NCI-H526 treated with DMSO at 0.1 percent for 48 hours (cell line): ENCODE measurements at regions not wholly inside any gene's neighbourhood (a gene's known extent, or its start where the extent isn't known, plus 50 kb on each side); places are given as distances from the start of the nearest gene placed in this dataset.
"Not testable (repeated sequence)": the region's sequence is repeated elsewhere in the genome, so short reads cannot be mapped to it uniquely, and the experiment has no call there.

Source experiments
- DNase-seq: peaks from one replicate; lab custom pipeline; 2025; lab: John Stamatoyannopoulos, UW

GRCh38 chr9:65418966-65419365, 134.0 kb upstream of the FOXD4L5 start:
- not testable (repeated sequence) for DNase-seq

GRCh38 chr9:65416948-65417347, 131.9 kb upstream of the FOXD4L5 start:
- DNase-seq = not testable (repeated sequence)

GRCh38 chr9:65414249-65414648, 129.2 kb upstream of the FOXD4L5 start:
- not testable (repeated sequence) for DNase-seq

GRCh38 chr9:65413371-65413770, 128.4 kb upstream of the FOXD4L5 start:
- DNase-seq = not testable (repeated sequence)

GRCh38 chr9:65411901-65412300, 126.9 kb upstream of the FOXD4L5 start:
- no peak for DNase-seq

- no peak for DNase-seq
These were observed 126.3 kb upstream of the FOXD4L5 start for GRCh38 chr9:65411336-65411735.

GRCh38 chr9:65410926-65411325, 125.9 kb upstream of the FOXD4L5 start:
- no peak for DNase-seq

- DNase-seq = no peak
These were observed 124.5 kb upstream of the FOXD4L5 start for GRCh38 chr9:65409471-65409980.

- DNase-seq = not testable (repeated sequence)
These were observed 123.8 kb upstream of the FOXD4L5 start for GRCh38 chr9:65408806-65409205.

- DNase-seq = not testable (repeated sequence)
These were observed 121.6 kb upstream of the FOXD4L5 start for GRCh38 chr9:65406625-65407024.

GRCh38 chr9:65405766-65406165, 120.8 kb upstream of the FOXD4L5 start:
- not testable (repeated sequence) for DNase-seq

GRCh38 chr9:65405253-65405652, 120.2 kb upstream of the FOXD4L5 start:
- no peak for DNase-seq

GRCh38 chr9:65404232-65405006, 119.4 kb upstream of the FOXD4L5 start:
- DNase-seq = no peak

- no peak for DNase-seq
These were observed 118.7 kb upstream of the FOXD4L5 start for GRCh38 chr9:65403721-65404120.

- not testable (repeated sequence) for DNase-seq
These were observed 118.1 kb upstream of the FOXD4L5 start for GRCh38 chr9:65403072-65403471.

- not testable (repeated sequence) for DNase-seq
These were observed 117.3 kb upstream of the FOXD4L5 start for GRCh38 chr9:65402206-65402870.

- not testable (repeated sequence) for DNase-seq
These were observed 116.5 kb upstream of the FOXD4L5 start for GRCh38 chr9:65401456-65402045.

- DNase-seq = no peak
These were observed 115.9 kb upstream of the FOXD4L5 start for GRCh38 chr9:65400886-65401285.

GRCh38 chr9:65397763-65398719, 113.0 kb upstream of the FOXD4L5 start:
- DNase-seq = peak; percentile 19

- not testable (repeated sequence) for DNase-seq
These were observed 112.2 kb upstream of the FOXD4L5 start for GRCh38 chr9:65397226-65397625.

- not testable (repeated sequence) for DNase-seq
These were observed 111.6 kb upstream of the FOXD4L5 start for GRCh38 chr9:65396601-65397000.

- not testable (repeated sequence) for DNase-seq
These were observed 110.8 kb upstream of the FOXD4L5 start for GRCh38 chr9:65395789-65396188.
